B cell (primary cell): ENCODE measurements at regions not wholly inside any gene's neighbourhood (a gene's known extent, or its start where the extent isn't known, plus 50 kb on each side); places are given as distances from the start of the nearest gene placed in this dataset.

Experiments used
- ATAC-seq: fragments of 200-7000 bp; cut with Tn5 transposase; one replicate; pipeline ENCODE4 v1.10.0; 2021; ENCODE audit warnings: low read depth, mild to moderate bottlenecking, moderate number of reproducible peaks, moderate library complexity
- CTCF ChIA-PET: fragments of 350-600 bp; sonication (Branson Sonifier 250); formaldehyde crosslinking; loops from one replicate; lab custom pipeline; 2021; ENCODE audit warnings: antibody characterized with exemption, inconsistent platforms; lab: Charles Lee
- POLR2A ChIA-PET: fragments of 350-600 bp; sonication (Branson Sonifier 250); formaldehyde crosslinking; loops from one replicate; lab custom pipeline; 2021; ENCODE audit warnings: antibody characterized with exemption; lab: Charles Lee
- DNase-seq: peaks from one replicate; pipeline ENCODE4 v3.0.0; 2013
- H2AFZ ChIP-seq: 2 replicates; pipeline ENCODE4 v1.6.1; 2012; ENCODE audit warnings: mild to moderate bottlenecking, low read depth, low read length; ENCODE audit not compliant: insufficient read depth, poor library complexity, severe bottlenecking
- H3K27ac ChIP-seq, 2 donors: 1 replicate in 1 of 2; 2 replicates in 1 of 2; pipeline ENCODE4 v1.5.1; 2012 to 2013; ENCODE audit warnings: low read length in 2 of 2, mild to moderate bottlenecking in 2 of 2, moderate library complexity in 1 of 2
- H3K27me3 ChIP-seq, 4 experiments: fragments of 200-600 bp in 1 of 4; sonication (generic) in 1 of 4; replicated peaks in 1 of 4; 1 replicate in 2 of 4; 2 replicates in 2 of 4; pipeline versions ENCODE4 v1.6.1 to v1.7.0; 2013 to 2016; ENCODE audit warnings: low read length in 3 of 4, mild to moderate bottlenecking in 2 of 4, mixed read lengths in 1 of 4, moderate library complexity in 1 of 4; ENCODE audit not compliant: insufficient read depth in 4 of 4, control insufficient read depth in 3 of 4; ENCODE audit errors: control extremely low read depth in 1 of 4
- H3K36me3 ChIP-seq, 2 experiments: replicated peaks in 1 of 2; 1 replicate in 1 of 2; 2 replicates in 1 of 2; pipeline versions ENCODE4 v1.6.1 to v1.7.1; 2013; ENCODE audit warnings: low read length in 1 of 2; ENCODE audit not compliant: insufficient read depth in 2 of 2, control insufficient read depth in 1 of 2; ENCODE audit errors: control extremely low read depth in 1 of 2, extremely low read depth in 1 of 2
- H3K4me1 ChIP-seq, 2 donors: fragments of 200-600 bp in 1 of 2; sonication (generic) in 1 of 2; 1 replicate in 1 of 2; 2 replicates in 1 of 2; pipeline versions ENCODE4 v1.5.1 to v1.6.1; 2013 to 2017; ENCODE audit warnings: low read length in 2 of 2; ENCODE audit not compliant: control insufficient read depth in 2 of 2, insufficient read depth in 2 of 2
- H3K4me2 ChIP-seq: replicated peaks from 2 replicates; pipeline ENCODE3; 2012; ENCODE audit warnings: mild to moderate bottlenecking, low read depth, low read length; ENCODE audit not compliant: poor library complexity, severe bottlenecking
- H3K4me3 ChIP-seq, 5 experiments: fragments of 200-600 bp in 1 of 5; sonication (generic) in 1 of 5; 1 replicate in 3 of 5; 2 replicates in 2 of 5; pipeline versions ENCODE4 v1.5.1 to v1.7.0; 2011 to 2016; ENCODE audit warnings: low read length in 4 of 5, mild to moderate bottlenecking in 4 of 5, low read depth in 2 of 5, control low read depth in 1 of 5, moderate library complexity in 1 of 5; ENCODE audit not compliant: insufficient read depth in 1 of 5; ENCODE audit errors: control extremely low read depth in 1 of 5, extremely low read depth in 1 of 5
- H3K79me2 ChIP-seq: fragments of 200-600 bp; sonication (generic); one replicate; pipeline ENCODE4 v1.6.0; 2016; ENCODE audit warnings: low read length; ENCODE audit not compliant: control insufficient read depth, insufficient read depth
- H3K9ac ChIP-seq: fragments of 200-600 bp; sonication (generic); 2 replicates; pipeline ENCODE4 v1.6.1; 2017; ENCODE audit warnings: mild to moderate bottlenecking, low read length, moderate library complexity
- H3K9me3 ChIP-seq, 3 donors: one replicate each; pipeline versions ENCODE4 v1.6.1 to v1.7.1; 2013; ENCODE audit warnings: low read length in 2 of 3; ENCODE audit not compliant: control insufficient read depth in 2 of 3, insufficient read depth in 1 of 3; ENCODE audit errors: control extremely low read depth in 1 of 3
- H4K20me1 ChIP-seq: 2 replicates; pipeline ENCODE4 v1.6.0; 2012; ENCODE audit warnings: mild to moderate bottlenecking, low read length; ENCODE audit not compliant: insufficient read depth, control insufficient read depth, poor library complexity, severe bottlenecking
- H3K27ac Mint-ChIP-seq: one replicate; pipeline ENCODE4 v1.8.0; 2021; ENCODE audit warnings: mixed read lengths
- H3K27me3 Mint-ChIP-seq: one replicate; pipeline ENCODE4 v1.8.0; 2021; ENCODE audit warnings: mixed read lengths
- H3K4me1 Mint-ChIP-seq: one replicate; pipeline ENCODE4 v1.8.0; 2021; ENCODE audit warnings: mixed read lengths
- H3K4me3 Mint-ChIP-seq: one replicate; pipeline ENCODE4 v1.8.0; 2021; ENCODE audit warnings: mixed read lengths
- H3K9me3 Mint-ChIP-seq: one replicate; pipeline ENCODE4 v1.8.0; 2022; ENCODE audit warnings: mixed read lengths; ENCODE audit not compliant: insufficient read depth
- CTCF ChIP-seq: fragments of 200-600 bp; IDR thresholded peaks from one replicate; pipeline ENCODE4 v1.8.0; 2022; ENCODE audit warnings: antibody characterized with exemption, mild to moderate bottlenecking
- EZH2 ChIP-seq: IDR thresholded peaks from 2 replicates; pipeline ENCODE4 v1.6.1; 2012; ENCODE audit warnings: borderline replicate concordance, low read depth, mild to moderate bottlenecking, moderate library complexity, low read length; ENCODE audit not compliant: insufficient read depth, poor library complexity, severe bottlenecking
- WGBS: methylation state at CpG from one replicate; pipeline ENCODE4 v1.1.5; 2013; ENCODE audit warnings: missing lambda C conversion rate; ENCODE audit not compliant: insufficient coverage; 5-methylcytosine and 5-hydroxymethylcytosine counted together
- intact Hi-C: fragments of 100-400 bp; cut with micrococcal nuclease; formaldehyde crosslinking; loops from one replicate; pipeline ENCODE4 v1.10.0; 2022

GRCh38 chr17:14921936-14922335, 343.2 kb downstream of the PMP22 start:
- H3K9me3 ChIP-seq: peaks cover 0 to 3% (median 3%) of the 10 kb centered on the region in 3 donors
- H3K4me3 Mint-ChIP-seq: no peak overlapping the region
- no peak for TF ChIP-seq EZH2
- no peak for TF ChIP-seq CTCF
- CTCF ChIA-PET: interaction anchor here (1.9 kb wide), 1 partner anchor 1325 kb away, joined by 6 read pairs; no protein-coding TSS in a partner anchor
- no peak overlapping the region for H3K27ac Mint-ChIP-seq
- H4K20me1 ChIP-seq: no peaks in the 10 kb centered on the region
- no peak overlapping the region for H3K4me2 ChIP-seq
- H3K4me3 ChIP-seq: no peak overlapping the region
- H3K9ac ChIP-seq: no peak overlapping the region
- no peaks in the 10 kb centered on the region for H3K27me3 ChIP-seq
- ATAC-seq: no peak
- H3K4me1 ChIP-seq: no peaks in the 10 kb centered on the region
- no peak overlapping the region for H2AFZ ChIP-seq
- no peaks in the 10 kb centered on the region for H3K79me2 ChIP-seq
- H3K27me3 Mint-ChIP-seq: peaks cover 7% of the 10 kb centered on the region
- no peak overlapping the region for H3K27ac ChIP-seq
- intact Hi-C loops: no loop called here
- no peaks in the 10 kb centered on the region for H3K36me3 ChIP-seq
- no peak for DNase-seq
- H3K9me3 Mint-ChIP-seq: no peaks in the 10 kb centered on the region
- no CpG with 5 or more reads among the region's 3 CpGs for WGBS
- H3K4me1 Mint-ChIP-seq: no peaks in the 10 kb centered on the region
- POLR2A ChIA-PET: no interaction called here

GRCh38 chr17:14919631-14920213, 345.4 kb downstream of the PMP22 start:
- H3K4me1 Mint-ChIP-seq: no peaks in the 10 kb centered on the region
- TF ChIP-seq CTCF: no peak
- TF ChIP-seq EZH2: no peak
- H3K27ac Mint-ChIP-seq: no peak overlapping the region
- H3K9me3 Mint-ChIP-seq: no peaks in the 10 kb centered on the region
- Histone ChIP-seq H3K9ac (no peak overlapping the region), H3K27ac (no peak overlapping the region), H3K4me3 (no peak overlapping the region), H3K79me2 (no peaks in the 10 kb centered on the region), H3K4me1 (no peaks in the 10 kb centered on the region), H3K4me2 (no peak overlapping the region), H2AFZ (no peak overlapping the region), H3K27me3 (no peaks in the 10 kb centered on the region), H3K9me3 (peaks cover 0 to 3% (median 3%) of the 10 kb centered on the region in 3 donors), H4K20me1 (no peaks in the 10 kb centered on the region), H3K36me3 (no peaks in the 10 kb centered on the region)
- POLR2A ChIA-PET: no interaction called here
- H3K4me3 Mint-ChIP-seq: no peak overlapping the region
- WGBS: 94% methylated on average over 5 of the region's 5 CpGs
- CTCF ChIA-PET: interaction anchor here (1.1 to 1.5 kb wide), 2 partner anchors 1321 to 1326 kb away, joined by 3 read pairs; no protein-coding TSS in a partner anchor
- intact Hi-C loops: no loop called here
- DNase-seq (no peak), ATAC-seq (no peak)
- no peaks in the 10 kb centered on the region for H3K27me3 Mint-ChIP-seq
